GM19239 (cell line): ENCODE measurements at regions not wholly inside any gene's neighbourhood (a gene's known extent, or its start where the extent isn't known, plus 50 kb on each side); places are given as distances from the start of the nearest gene placed in this dataset.

Source experiments
- DNase-seq: peaks from one replicate; pipeline ENCODE4 v3.0.0; 2011; ENCODE audit warnings: low spot score; ENCODE audit not compliant: insufficient read length
- FAIRE-seq: peaks from 2 replicates; lab custom pipeline; 2011; peaks lifted over from hg19 to GRCh38; lab: Jason Lieb, UNC

DNA sequence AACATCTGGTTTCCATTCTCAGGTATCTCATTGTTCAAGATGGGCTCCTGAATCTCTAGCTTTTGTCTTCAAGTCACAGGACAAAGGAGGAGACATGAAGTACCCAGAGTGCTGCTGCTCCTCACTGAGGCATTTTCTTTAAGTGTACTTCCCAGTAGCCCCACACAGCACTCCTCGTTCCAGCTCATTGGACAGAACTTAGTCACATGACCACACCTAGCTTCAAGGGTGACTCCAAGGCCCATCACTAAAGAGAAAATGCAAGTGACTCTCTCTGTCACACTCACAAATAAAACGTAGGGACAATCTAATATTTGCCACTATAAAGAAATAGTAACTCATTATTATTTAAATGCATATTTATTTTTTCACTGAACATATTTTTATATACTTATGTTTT lies 58.3 kb upstream of the NEUROD6 start:
- no peak for FAIRE-seq
- no peak for DNase-seq

DNA sequence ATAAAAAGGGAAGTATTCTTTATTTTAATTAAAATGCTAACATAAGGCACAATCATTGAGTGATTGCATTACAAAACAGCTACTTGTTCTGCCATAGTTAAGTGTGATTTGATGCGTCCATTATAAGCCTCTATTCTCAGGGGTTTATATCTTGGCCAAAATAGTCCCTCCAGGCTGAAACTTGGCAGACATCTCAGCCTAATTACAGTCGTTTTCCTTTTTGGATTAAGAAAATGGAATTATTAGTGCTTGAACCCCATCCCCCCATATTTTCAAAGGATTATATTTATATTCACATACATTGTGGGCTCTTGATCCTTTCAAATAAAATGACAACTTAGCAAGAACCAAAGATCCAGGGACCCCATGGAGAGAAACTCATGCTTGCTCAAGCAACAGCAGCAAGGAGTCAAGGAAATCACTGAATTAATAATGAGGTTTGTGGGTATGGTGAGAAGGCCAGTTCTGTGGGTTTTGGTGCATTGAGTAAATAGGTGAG lies 66.7 kb upstream of the NEUROD6 start:
- DNase-seq (no peak), FAIRE-seq (no peak)

DNA sequence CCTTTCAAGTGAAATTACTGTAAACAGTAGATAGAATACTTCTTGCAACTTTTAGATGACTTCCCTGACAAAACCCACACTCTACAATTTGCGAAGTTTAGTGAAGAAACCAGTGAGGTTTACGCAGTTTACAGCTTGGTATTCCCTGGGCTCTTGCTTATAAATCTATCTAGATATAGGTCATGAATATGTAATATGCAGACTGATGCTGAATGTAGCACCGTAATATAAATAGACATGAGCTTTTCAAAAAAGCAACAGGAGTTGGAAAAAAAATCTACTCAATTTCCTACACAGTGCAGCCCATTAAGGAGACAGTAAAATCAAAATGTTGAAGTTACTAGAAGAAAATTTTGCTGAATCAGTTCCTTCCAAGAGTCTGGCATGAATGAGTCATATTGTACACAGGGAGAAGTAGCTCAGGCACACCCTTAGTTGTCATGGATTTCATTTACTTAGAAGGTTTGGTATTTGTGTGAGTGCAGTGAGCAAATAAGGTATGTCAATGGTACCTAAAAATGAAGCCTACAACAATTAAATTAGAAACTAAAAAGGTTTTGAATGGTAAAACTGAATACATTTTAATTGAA lies 67.7 kb upstream of the NEUROD6 start:
- FAIRE-seq (no peak), DNase-seq (no peak)

DNA sequence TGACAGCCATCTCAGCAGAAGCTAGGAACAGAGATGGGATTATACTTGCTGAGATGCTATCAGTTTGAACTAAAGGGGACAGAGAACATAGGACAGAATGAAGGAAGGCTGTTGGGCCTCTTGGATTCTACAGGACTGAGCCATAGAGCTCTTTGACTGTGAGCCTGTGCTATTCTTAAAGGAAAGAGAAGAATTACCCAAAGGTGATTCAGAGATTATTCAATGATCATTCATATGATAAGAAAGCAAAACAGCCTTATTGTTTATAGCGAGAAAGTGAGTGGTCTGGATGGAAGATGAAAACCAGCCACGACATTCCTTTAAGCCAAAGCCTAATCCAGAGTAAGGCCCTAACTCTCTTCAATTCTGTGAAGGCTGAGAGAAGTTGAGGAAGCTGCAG lies 69.7 kb upstream of the NEUROD6 start:
- no peak for FAIRE-seq
- no peak for DNase-seq

DNA sequence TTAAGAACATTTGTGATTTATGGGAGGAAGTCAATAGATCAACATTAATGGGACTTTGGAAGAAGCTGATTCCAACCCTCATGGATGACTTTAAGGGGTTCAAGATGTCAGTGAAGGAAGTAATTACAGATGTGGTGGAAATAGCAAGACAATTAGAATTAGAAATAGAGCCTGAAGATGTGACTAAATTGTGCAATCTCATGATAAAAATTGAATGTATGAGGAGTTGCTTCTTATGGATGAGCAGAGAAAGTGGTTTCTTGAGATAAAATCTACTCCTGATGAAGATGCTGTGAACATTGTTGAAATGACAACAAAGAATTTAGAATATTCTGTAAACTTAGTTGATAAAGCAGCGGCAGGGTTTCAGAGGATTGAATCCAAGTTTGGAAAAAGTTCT lies 70.9 kb upstream of the NEUROD6 start:
- no peak for DNase-seq
- FAIRE-seq, result no peak

DNA sequence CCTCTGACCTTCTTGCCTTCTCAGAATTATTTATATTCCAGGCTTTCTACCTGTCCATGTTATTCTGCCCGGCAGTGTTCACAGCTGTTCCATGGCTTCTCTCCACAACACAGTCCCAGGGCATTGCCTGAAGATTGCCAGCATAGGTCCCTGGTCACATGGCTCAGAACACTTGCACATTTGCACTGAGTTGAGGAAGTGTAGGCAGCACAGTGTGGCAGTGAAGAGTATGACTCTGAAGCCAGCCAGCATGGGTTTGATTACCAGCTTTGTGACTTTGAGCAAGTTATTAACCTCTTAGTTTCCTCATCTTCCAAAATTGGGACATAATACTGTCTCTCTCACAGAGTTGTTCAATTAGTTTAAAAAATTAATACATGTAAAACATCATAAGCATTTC lies 73.2 kb upstream of the NEUROD6 start:
- DNase-seq, result no peak
- no peak for FAIRE-seq

DNA sequence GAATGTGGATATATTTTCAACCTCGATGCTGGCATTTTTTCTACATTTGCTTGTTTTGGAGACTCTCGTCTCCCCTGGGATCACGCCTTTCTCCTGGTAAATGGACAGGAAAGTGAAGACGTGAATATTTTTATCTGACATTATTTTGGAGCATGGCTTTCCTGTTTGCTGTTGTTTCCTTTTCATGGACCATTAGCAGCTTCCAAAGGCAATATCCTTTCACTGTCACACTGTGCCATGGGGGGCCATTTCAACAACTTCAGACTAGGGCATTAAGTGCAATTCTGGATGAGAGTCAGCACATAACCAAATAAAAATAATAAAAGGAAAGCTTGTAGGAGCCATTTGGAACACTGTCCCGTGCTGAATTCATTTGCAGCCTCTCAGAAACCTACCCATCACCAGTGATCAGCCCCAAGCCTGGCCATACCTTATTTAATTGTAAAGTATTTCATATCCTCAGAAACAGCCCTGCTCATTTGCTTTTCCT lies 75.9 kb upstream of the NEUROD6 start:
- no peak for DNase-seq
- FAIRE-seq, result no peak

DNA sequence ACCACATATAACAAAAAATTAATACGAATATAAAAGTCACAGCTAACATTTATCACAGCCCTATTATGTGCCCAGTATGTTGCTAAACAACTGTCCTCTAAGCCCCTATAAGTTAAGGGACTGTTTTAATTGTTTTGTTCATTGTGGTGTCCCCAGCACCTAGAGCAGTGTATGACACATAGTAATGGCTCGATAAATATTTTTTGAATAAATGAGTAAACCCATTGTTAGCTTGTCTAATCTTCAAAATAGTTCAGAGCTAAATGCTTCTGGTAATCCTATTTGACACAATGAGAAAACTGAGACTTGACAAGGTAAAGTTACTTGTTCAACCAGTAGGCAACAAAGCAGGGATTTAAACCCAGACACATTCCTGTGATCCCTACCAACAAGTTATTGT lies 78.4 kb upstream of the NEUROD6 start:
- DNase-seq (no peak), FAIRE-seq (no peak)

DNA sequence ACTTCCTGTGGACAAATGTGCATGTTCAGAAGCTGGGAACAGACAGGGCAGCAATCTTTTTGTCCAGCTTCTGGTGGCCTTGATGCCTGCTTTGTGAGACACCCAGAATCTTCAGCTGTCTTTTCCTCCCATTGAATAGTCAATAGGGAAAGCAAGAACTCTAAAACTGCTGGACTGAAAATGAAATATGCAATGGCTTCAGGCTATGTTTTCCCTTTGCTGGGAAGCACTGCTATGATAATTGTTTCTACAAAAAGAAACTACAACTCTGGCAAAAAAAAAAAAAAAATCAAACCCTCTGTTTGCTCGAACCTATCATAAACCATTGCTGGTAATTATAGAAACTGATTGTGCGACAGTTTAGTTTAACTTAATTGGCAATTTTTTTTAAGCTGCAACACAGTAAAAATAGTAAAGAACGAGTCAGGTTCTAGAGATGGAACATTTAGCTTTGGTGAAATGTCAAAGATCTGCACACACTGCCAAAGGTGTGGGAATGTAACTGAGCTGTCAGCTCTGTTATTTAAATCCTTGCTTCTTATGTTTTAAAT lies 79.1 kb upstream of the NEUROD6 start:
- DNase-seq, result no peak
- no peak for FAIRE-seq

DNA sequence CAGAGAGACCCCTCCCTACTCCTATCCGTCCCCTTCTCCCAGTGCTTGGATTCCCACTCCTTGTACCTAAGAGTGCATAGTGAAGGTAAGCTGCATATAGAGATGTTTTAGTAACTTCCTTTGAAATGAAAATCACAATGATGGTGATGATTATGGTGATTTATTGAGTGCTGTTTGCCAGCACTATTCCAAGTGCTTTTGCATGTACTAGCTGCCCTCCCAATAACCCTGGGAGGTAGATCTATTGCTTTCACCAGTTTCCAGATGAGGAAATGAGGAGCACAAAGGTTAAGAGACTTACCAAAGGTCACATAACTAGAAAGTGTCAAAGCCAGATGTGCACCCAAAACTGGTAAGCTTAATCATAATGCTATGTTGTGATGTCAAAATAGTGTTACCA lies 80.4 kb upstream of the NEUROD6 start:
- FAIRE-seq (no peak), DNase-seq (no peak)

DNA sequence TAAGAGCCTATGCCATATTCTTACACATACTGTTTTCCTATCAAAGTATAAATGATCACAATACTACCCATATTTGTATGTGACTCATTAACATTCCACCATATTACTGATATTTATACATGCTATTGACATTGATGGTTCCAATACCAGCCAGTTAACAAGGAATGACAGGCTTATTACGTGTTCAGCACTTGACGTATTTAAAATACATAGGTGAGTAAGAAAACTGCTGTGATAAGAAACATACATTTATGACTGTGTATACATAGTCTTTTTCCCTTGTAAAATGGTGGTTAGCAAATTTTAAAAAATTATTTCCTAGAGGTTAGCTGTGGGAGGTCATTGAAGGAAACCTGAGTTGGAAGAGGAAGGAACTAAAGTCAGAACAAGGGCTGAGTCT lies 81.1 kb upstream of the NEUROD6 start:
- FAIRE-seq (no peak), DNase-seq (no peak)

DNA sequence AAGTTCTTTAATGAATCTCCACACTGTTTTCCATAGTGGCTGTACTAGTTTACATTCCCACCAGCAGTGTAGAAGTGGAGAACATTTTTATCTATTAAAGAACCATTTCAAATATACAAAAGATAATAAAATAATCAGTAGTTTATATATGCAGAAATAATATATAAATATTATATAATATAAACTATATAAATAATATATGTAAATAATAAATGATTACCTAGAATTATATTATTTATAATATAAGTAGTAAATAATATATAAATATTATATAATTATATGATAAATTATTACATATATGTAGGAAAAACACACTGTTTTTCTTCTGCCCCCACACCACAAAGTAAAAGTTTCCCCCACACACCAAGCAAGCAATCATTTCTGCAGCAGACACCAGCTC lies 83.5 kb upstream of the NEUROD6 start:
- DNase-seq, result no peak
- no peak for FAIRE-seq

DNA sequence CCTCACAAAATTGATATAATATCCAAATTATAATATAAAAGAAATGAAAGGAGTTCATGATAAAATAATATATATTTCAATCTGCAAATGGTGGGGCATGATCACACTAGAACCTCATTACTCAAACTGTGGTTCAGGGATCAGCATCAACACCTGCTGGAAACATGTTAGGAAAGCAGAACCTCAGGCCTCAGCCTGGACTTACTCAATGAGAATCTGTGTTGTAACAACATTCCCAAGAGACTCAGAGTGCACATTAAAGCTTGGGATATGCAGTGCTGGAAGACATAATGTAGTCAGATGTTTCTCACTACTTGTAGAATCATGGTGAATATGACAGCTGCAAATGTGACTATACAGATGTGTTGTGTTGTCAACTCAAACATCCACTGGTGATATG lies 81.7 kb upstream of the ITPRID1 start:
- DNase-seq, result no peak
- no peak for FAIRE-seq

DNA sequence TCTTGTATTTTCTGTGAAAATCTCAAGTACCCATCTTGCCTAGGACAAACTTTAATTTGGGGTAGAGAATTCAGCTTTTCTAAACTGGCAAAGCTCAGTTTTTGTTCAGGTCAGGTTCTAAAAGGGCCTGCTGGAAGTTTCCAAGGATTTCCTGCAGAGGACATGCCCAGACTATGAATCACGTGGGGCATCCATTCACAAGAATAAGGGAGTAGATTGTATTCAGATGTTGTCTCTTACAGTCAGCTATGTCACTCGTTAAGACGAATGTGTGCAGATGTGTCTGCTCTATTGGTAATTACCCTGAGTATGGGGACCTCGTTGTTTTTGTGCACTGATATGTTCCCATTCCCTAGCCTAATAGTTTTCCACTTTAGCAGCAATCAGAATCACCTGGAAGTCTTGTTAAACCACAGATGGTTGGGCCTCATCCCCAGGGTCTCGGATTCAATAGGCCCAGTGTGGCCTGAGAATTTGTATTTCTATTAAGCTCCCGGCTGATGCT lies 81.0 kb upstream of the ITPRID1 start:
- DNase-seq (no peak), FAIRE-seq (no peak)

DNA sequence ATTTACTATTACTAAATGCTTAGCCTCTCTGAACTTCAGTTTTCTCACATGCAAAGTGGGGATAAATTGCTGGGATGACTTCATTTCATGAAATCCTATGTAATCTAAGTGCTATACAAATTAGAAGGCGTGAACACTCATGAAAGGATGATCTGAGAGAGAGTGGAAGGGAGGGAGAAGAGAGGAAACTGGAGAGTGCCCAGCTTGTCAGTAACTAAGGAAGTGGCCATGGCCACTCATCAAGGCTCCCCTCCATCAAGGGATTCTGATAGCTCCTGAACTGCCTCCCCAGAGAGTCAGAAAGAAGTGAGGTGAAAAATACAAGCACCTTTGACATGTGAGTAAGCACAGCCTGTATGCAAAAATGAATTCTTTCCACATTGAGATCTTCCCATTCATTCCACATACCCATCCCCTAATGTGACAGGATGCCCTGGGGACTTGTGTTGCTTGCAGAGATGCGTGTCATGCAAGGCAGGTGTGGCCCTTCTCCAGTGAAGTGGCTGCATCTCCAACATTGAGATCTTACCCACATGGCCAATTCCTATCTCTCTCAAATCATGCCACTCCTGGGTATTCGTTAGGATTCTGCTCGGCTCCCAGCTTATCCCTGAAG lies 76.5 kb upstream of the ITPRID1 start:
- FAIRE-seq (no peak), DNase-seq (no peak)

DNA sequence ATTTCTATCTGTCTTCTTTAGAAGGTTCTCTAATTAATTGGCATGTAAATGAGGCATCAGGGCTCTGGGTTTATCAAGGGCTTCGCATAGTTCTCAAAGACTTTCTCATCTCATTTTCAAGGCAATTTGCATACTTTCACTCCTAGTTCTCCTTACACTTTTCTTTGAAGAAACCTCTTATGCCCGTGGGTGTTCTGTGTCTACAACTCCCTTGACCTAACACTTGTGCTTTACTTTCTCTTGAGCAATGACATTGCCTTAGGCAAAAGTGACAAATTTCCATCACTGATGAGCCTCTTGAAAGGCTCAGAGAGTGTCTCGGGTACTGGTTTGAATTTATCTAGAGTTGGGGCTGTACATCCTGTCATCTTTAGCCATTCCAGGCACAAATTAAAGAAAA lies 74.7 kb upstream of the ITPRID1 start:
- no peak for FAIRE-seq
- no peak for DNase-seq

DNA sequence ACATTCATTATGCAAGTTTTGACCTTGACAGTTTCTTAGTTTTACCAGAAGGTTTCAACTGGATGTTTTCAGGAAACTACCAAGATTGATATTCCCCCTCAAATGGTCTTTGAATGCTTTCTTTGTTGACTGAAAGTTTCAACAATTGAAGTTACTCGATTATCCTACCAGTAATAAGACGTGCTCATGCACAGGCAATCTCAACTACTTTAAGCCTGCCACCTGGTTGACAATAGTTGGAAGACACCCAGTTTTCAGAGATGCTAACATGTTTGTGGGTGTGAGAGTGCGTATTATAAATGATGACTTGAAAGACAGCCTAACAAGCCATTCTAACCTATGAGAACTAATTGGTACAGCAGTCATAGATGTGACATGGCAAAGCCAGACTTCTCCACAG lies 73.4 kb upstream of the ITPRID1 start:
- DNase-seq (no peak), FAIRE-seq (no peak)

DNA sequence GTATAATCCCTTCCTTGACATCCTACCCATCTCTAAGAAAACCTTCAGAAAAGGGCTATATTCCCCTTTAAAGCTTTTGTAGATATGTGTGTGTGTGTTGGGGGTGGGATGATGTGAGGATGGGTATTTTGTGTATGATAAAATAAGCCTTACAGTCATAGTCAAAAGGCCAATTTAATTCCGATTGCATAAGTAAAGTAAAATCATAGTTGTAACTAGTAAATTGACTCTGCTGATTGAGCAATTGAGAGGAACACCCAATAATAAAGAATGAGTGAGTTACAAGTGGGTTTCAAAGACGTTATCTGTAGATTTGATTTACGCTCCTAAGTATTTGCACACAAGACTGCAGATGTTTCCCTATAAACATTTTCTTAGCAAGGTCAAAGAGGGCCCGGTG lies 71.3 kb upstream of the ITPRID1 start:
- FAIRE-seq (no peak), DNase-seq (no peak)

DNA sequence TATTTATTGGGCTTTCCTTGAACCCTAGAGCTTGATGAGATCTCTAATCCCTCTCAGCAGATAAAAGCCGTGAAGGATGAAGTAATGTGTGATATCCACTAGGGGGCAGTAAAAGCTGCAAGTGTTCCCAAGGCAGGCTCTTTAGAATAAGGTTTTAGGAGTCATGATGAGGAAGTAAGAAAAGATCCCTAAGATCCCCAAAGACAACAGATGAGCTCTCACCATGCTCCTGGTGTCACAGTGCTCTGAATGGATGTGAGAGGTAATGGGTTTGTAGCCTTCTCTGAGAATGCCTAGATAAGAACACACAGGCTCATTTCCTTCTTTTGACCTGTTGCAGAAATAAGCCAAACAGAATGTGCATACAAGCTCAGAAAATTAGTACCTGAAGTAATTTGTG lies 70.4 kb upstream of the ITPRID1 start:
- FAIRE-seq (peak; percentile 88), DNase-seq (peak; percentile 26)

DNA sequence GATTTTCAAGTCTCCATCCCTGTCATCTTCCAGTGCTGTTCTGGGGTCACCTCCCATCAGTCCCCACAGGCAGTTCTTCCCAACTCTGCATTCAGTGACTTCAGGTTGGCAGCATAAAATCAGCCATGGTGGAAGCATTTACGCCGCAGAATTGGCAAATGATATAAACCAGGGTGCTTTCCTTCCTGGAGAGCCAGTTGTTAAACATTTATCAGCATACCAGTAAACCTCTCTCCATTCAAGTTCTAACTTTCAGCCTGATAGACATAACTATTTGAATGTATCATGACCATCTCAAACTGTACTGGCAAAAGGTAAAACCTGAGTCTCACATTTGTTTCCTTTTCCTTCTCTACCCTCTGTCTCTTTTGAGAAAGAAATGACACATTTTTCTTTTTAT lies 69.7 kb upstream of the ITPRID1 start:
- FAIRE-seq (no peak), DNase-seq (no peak)

DNA sequence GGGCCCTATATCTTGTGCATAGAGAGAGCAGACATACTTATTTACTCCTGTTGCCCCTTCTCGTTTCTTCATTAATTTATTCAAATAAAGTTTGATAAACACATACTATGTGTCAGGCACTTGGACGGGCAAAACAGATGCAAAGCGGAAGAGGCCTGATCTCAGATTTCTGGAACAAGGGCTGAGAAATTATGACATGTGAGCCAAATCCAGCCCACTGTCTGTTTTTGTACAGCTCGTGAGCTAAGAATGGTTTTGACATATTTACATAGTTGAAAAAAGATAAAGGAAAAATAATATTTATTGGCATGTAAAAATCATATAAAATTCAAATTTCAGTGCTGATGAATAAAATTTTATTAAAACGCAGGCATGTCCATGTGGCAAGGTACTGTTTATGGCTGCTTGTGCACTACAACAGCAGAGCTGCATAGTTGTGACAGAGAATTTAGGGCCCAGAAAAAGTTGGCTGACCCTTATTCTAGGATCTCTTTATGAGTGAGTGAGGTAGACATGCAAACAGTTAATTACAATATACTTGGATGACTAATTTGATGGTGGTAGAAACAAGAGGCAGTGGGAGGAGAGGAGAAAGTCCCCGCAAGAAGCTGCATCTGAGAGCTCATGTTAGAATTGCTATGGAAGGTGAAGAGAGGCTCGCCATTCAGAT lies 68.1 kb upstream of the ITPRID1 start:
- FAIRE-seq (no peak), DNase-seq (no peak)
